AG10803 (cell line): ENCODE measurements at regions not wholly inside any gene's neighbourhood (a gene's known extent, or its start where the extent isn't known, plus 50 kb on each side); places are given as distances from the start of the nearest gene placed in this dataset.
"Not testable (repeated sequence)": the region's sequence is repeated elsewhere in the genome, so short reads cannot be mapped to it uniquely, and the experiment has no call there.

Source experiments
- DNase-seq: peaks from one replicate; pipeline ENCODE4 v3.0.0; 2010; ENCODE audit warnings: low read depth
- H3K4me3 ChIP-seq: 2 replicates; pipeline ENCODE4 v1.5.1; 2011; ENCODE audit warnings: mild to moderate bottlenecking, low read length, control low read depth
- CTCF ChIP-seq: conservative IDR thresholded peaks from 2 replicates; pipeline ENCODE4 v1.5.1; 2011; ENCODE audit warnings: mild to moderate bottlenecking, low read length, control low read depth, inconsistent platforms

GRCh38 chrX:148080593-148080992 lies 99.5 kb downstream of the FMR1NB start:
- DNase-seq: no peak
- no peak overlapping the region for H3K4me3 ChIP-seq
- no peak for TF ChIP-seq CTCF

- no peak overlapping the region for H3K4me3 ChIP-seq
- DNase-seq: no peak
- TF ChIP-seq CTCF: no peak
Observed at GRCh38 chrX:148084611-148085010, 103.5 kb downstream of the FMR1NB start.

DNA sequence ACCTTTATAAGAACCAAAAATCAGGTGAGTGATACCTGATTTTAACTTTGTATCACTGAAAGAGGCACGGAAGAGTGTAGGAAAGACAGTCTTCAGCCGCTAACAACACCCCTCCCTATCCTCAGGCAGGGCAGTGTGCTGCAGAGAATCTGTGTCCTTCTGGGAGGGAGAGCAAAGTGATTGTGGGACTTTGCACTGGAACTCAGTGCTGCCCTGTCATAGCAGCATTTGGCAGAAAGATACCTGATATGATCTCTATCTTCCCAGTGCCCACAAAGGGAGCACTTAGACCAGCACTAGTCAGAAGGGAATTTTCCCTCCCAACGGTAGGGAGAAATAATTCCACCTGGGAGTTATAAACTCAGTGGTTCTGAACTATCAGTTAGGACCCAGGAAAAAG lies 139.0 kb downstream of the FMR1NB start:
- no peak overlapping the region for H3K4me3 ChIP-seq
- no peak for DNase-seq

GRCh38 chrX:148120999-148121623 lies 140.0 kb downstream of the FMR1NB start:
- TF ChIP-seq CTCF: no peak
- no peak for DNase-seq

More for the DNA sequence above, 139.0 kb downstream of the FMR1NB start:
- no peak for TF ChIP-seq CTCF

GRCh38 chrX:148128872-148129505 lies 147.9 kb downstream of the FMR1NB start:
- not testable (repeated sequence) for H3K4me3 ChIP-seq, DNase-seq

More at GRCh38 chrX:148120999-148121623, 140.0 kb downstream of the FMR1NB start:
- H3K4me3 ChIP-seq: no peak overlapping the region

DNA sequence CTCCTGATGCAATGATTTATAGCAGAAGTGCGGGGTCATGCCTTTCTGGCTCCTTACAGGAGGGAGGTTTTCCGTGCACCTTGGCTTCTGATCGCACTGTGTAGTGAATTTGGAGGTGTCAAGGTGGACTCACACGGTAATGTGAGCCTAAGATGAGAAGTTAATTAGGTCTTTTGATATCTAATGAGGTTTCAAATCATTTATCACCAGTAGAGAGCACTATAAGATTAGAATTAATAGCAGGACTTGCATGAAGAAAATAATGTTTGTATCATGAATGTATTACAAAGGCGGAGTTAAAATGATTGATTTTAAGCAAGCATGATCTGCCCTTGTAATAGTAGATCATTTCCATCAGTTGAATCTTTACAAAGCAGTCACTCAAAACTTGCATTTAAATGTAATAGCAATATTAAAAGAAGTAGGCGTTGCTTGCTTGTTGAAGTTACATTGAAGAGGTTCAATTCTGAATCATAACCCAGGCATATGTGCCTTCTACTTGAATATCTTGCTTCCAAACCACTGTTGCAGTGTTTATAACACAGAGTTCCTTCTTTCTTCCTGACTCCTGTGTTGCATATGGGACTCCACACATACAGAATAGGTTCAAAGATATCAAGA lies 152.1 kb downstream of the FMR1NB start:
- H3K4me3 ChIP-seq: no peak overlapping the region
- DNase-seq: peak; percentile 8
- peak; percentile 35 for TF ChIP-seq CTCF

- no peak for DNase-seq
- no peak for TF ChIP-seq CTCF
- no peak overlapping the region for H3K4me3 ChIP-seq
Observed at GRCh38 chrX:148134578-148134977, 153.4 kb downstream of the FMR1NB start.
